ENCODE measurements at regions not wholly inside any gene's neighbourhood (a gene's known extent, or its start where the extent isn't known, plus 50 kb on each side); places are given as distances from the start of the nearest gene placed in this dataset.

- no peak for TF ChIP-seq FOXM1 (IDR thresholded peaks at IDR 0.05; ENCODE audit: borderline replicate concordance)
- TF ChIP-seq NFRKB (IDR thresholded peaks at IDR 0.05), result no peak
- no peak for TF ChIP-seq SUZ12 (IDR thresholded peaks at IDR 0.05)
- no peak for TF ChIP-seq FOXK2 (IDR thresholded peaks at IDR 0.05)
- TF ChIP-seq SP1 (IDR thresholded peaks at IDR 0.05), result no peak
- TF ChIP-seq FOXA1 (IDR thresholded peaks at IDR 0.05), result no peak
- TF ChIP-seq L3MBTL2 (conservative IDR thresholded peaks at IDR 0.05), result no peak
- no peak for TF ChIP-seq LEF1 (IDR thresholded peaks at IDR 0.05; ENCODE audit: borderline replicate concordance)
- TF ChIP-seq ELF4 (IDR thresholded peaks at IDR 0.05), result no peak
- no peak for TF ChIP-seq BHLHE40 (IDR thresholded peaks at IDR 0.05; ENCODE audit: borderline replicate concordance)
- no peak for TF ChIP-seq CTBP1 (IDR thresholded peaks at IDR 0.05; ENCODE audit: borderline replicate concordance)
- no peak for TF ChIP-seq PKNOX1 (IDR thresholded peaks at IDR 0.05)
- TF ChIP-seq ARNT (IDR thresholded peaks at IDR 0.05), result no peak
- no peak for TF ChIP-seq ZNF384 (IDR thresholded peaks at IDR 0.05)
These were observed 220.3 kb downstream of the SIPA1L2 start for GRCh38 chr1:232409584-232409983.
